Sigmoid colon (tissue), 4 donors: ENCODE measurements at regions not wholly inside any gene's neighbourhood (a gene's known extent, or its start where the extent isn't known, plus 50 kb on each side); places are given as distances from the start of the nearest gene placed in this dataset.

Experiments used
- CTCF ChIP-seq, 4 experiments: fragments of 450-650 bp in 3 of 4; fragments of 200-600 bp in 1 of 4; IDR thresholded peaks; one replicate each; pipeline ENCODE4 v1.5.1; 2016 to 2019; ENCODE audit warnings: antibody characterized with exemption in 4 of 4, mild to moderate bottlenecking in 3 of 4, moderate library complexity in 2 of 4
- EP300 ChIP-seq, 4 donors: sonication (generic); formaldehyde crosslinking; IDR thresholded peaks; one replicate each; pipeline ENCODE4 v1.6.1; 2017; ENCODE audit warnings: antibody characterized with exemption in 4 of 4
- POLR2A ChIP-seq, 2 donors: fragments of 450-650 bp; IDR thresholded peaks; one replicate each; pipeline ENCODE4 v1.6.1; 2016; ENCODE audit warnings: antibody characterized with exemption in 2 of 2, mild to moderate bottlenecking in 2 of 2, moderate library complexity in 2 of 2

DNA sequence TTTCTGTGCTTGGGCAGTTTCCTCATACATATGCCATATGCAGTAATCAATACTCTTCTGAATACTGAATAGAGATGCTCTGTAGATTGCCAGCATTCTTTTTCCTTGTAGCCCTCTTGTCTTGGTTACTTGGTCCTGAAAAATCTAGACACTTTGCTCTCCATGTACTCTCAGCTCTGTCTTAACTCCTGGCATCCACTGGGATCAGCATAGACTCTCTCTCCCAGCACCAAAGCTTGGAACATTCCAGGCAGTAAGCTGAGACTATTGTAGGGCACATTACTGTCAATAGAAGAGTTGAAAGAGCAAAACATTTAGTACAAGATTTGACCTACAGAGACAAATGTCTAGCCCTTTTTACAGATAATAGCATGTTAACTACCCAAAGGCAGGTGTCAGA is 1100.3 kb downstream of the TBL1XR1 start:
- TF ChIP-seq CTCF (IDR thresholded peaks at IDR 0.05) (no peak), POLR2A (IDR thresholded peaks at IDR 0.05) (no peak), EP300 (IDR thresholded peaks at IDR 0.05) (no peak)
